Right lobe of liver (tissue), 6 donors: ENCODE measurements at regions not wholly inside any gene's neighbourhood (a gene's known extent, or its start where the extent isn't known, plus 50 kb on each side); places are given as distances from the start of the nearest gene placed in this dataset.

Experiments
- ATAC-seq, 4 donors: fragments of 200-7000 bp; cut with Tn5 transposase; one replicate each; pipeline ENCODE4 v1.9.1; 2020; ENCODE audit warnings: mild to moderate bottlenecking in 4 of 4, moderate library complexity in 4 of 4
- DNase-seq, 3 donors: peaks; one replicate each; pipeline ENCODE4 v3.0.0-alpha.2; 2020
- H3K27ac ChIP-seq, 3 donors: fragments of 200-600 bp; one replicate each; pipeline ENCODE4 v1.8.0; 2022
- H3K27me3 ChIP-seq, 2 donors: fragments of 200-600 bp; one replicate each; pipeline ENCODE4 v1.8.0; 2022
- H3K36me3 ChIP-seq, 4 donors: fragments of 200-600 bp; sonication (generic) in 1 of 4; one replicate each; pipeline versions ENCODE4 v1.5.1 to v1.8.0; 2017 to 2022; ENCODE audit warnings: control low read depth in 1 of 4
- H3K4me1 ChIP-seq, 4 donors: fragments of 200-600 bp; sonication (generic) in 1 of 4; one replicate each; pipeline versions ENCODE4 v1.5.1 to v1.8.0; 2017 to 2022; ENCODE audit warnings: control low read depth in 1 of 4
- H3K4me3 ChIP-seq, 3 donors: fragments of 200-600 bp; one replicate each; pipeline ENCODE4 v1.8.0; 2022
- H3K9me3 ChIP-seq, 4 donors: fragments of 200-600 bp; sonication (generic) in 1 of 4; one replicate each; pipeline versions ENCODE4 v1.5.1 to v1.8.0; 2017 to 2022; ENCODE audit warnings: control low read depth in 1 of 4
- CTCF ChIP-seq, 4 donors: fragments of 200-600 bp in 3 of 4; fragments of 450-650 bp in 1 of 4; IDR thresholded peaks; one replicate each; pipeline versions ENCODE4 v1.5.1 to v1.8.0; 2016 to 2022; ENCODE audit warnings: antibody characterized with exemption in 4 of 4, mild to moderate bottlenecking in 2 of 4
- POLR2A ChIP-seq: fragments of 450-650 bp; IDR thresholded peaks from one replicate; pipeline ENCODE4 v1.6.1; 2017; ENCODE audit warnings: antibody characterized with exemption, mild to moderate bottlenecking
- WGBS: methylation state at CpG from one replicate; pipeline ENCODE4 v1.1.6; 2018; ENCODE audit warnings: low coverage, low lambda C conversion rate; ENCODE audit not compliant: insufficient coverage; ENCODE audit errors: missing lambda C conversion rate; 5-methylcytosine and 5-hydroxymethylcytosine counted together
- intact Hi-C, 2 donors: fragments of 100-400 bp; cut with DNase I; formaldehyde crosslinking; loops; one replicate each; pipeline versions ENCODE4 v1.11.2 to v1.14.1; 2022
- donor health status: DM: no; HTN: yes; CAD: no.
- donor health status: DM: no; HTN: no; CAD: no.
- donor health status: DM: no; HTN: no; CAD: no.
- donor health status: DM: no; HTN: yes; CAD: no.
- donor health status: DM: no; HTN: yes; CAD: no.

- H3K4me3 ChIP-seq = no peak overlapping the region
- H3K36me3 ChIP-seq = no peaks in the 10 kb centered on the region
- intact Hi-C loops = no loop called here
- H3K4me1 ChIP-seq = no peaks in the 10 kb centered on the region
- no peaks in the 10 kb centered on the region for H3K9me3 ChIP-seq
- DNase-seq (no peak), ATAC-seq (no peak)
- WGBS = 24% methylated on average over 1 of the region's 1 CpG
- no peak overlapping the region for H3K27ac ChIP-seq
- TF ChIP-seq POLR2A (no peak), CTCF (IDR thresholded peaks at IDR 0.05) (no peak)
- H3K27me3 ChIP-seq = no peaks in the 10 kb centered on the region
Observed at GRCh38 chr2:121125350-121125749, 159.7 kb downstream of the TFCP2L1 start.

GRCh38 chr2:121128741-121129659, 156.0 kb downstream of the TFCP2L1 start:
- Histone ChIP-seq H3K4me3 (no peak overlapping the region), H3K36me3 (no peaks in the 10 kb centered on the region), H3K27ac (no peak overlapping the region), H3K9me3 (no peaks in the 10 kb centered on the region), H3K4me1 (no peaks in the 10 kb centered on the region), H3K27me3 (no peaks in the 10 kb centered on the region)
- intact Hi-C loops = no loop called here
- DNase-seq (peak in 1 of 3 donors; percentile 41), ATAC-seq (peak; percentile 43 to 80 (median 62))
- TF ChIP-seq CTCF (IDR thresholded peaks at IDR 0.05) (peak; percentile 24 to 61 (median 42)), POLR2A (no peak)
- 57% methylated on average over 6 of the region's 12 CpGs for WGBS

- Histone ChIP-seq H3K4me3 (no peak overlapping the region), H3K27me3 (no peaks in the 10 kb centered on the region), H3K9me3 (no peaks in the 10 kb centered on the region), H3K4me1 (no peaks in the 10 kb centered on the region), H3K36me3 (no peaks in the 10 kb centered on the region), H3K27ac (no peak overlapping the region)
- DNase-seq (no peak), ATAC-seq (peak in 2 of 4 donors; percentile 14 to 17)
- no CpG with 5 or more reads among the region's 6 CpGs for WGBS
- no peak for TF ChIP-seq POLR2A
- no peak for TF ChIP-seq CTCF (IDR thresholded peaks at IDR 0.05)
- intact Hi-C loops = no loop called here
Observed at GRCh38 chr2:121129692-121130091, 155.3 kb downstream of the TFCP2L1 start.

GRCh38 chr2:121130301-121130850, 154.6 kb downstream of the TFCP2L1 start:
- H3K27me3 ChIP-seq = no peaks in the 10 kb centered on the region
- no peaks in the 10 kb centered on the region for H3K36me3 ChIP-seq
- no peaks in the 10 kb centered on the region for H3K4me1 ChIP-seq
- no peaks in the 10 kb centered on the region for H3K9me3 ChIP-seq
- no peak overlapping the region for H3K4me3 ChIP-seq
- WGBS = no CpG with 5 or more reads among the region's 4 CpGs
- peak in 1 of 4 donors; percentile 14 for ATAC-seq
- H3K27ac ChIP-seq = no peak overlapping the region
- intact Hi-C loops = no loop called here
- TF ChIP-seq POLR2A = no peak
- DNase-seq = no peak

- Histone ChIP-seq H3K27me3 (no peaks in the 10 kb centered on the region), H3K27ac (no peak overlapping the region), H3K36me3 (no peaks in the 10 kb centered on the region), H3K4me3 (no peak overlapping the region), H3K9me3 (no peaks in the 10 kb centered on the region), H3K4me1 (no peaks in the 10 kb centered on the region)
- DNase-seq (no peak), ATAC-seq (no peak)
- no peak for TF ChIP-seq POLR2A
- TF ChIP-seq CTCF (IDR thresholded peaks at IDR 0.05) = no peak
- WGBS = 71% methylated on average over 4 of the region's 9 CpGs
- intact Hi-C loops = no loop called here
Observed at GRCh38 chr2:121131375-121131774, 153.6 kb downstream of the TFCP2L1 start.
